GM19193 (cell line): ENCODE measurements at regions not wholly inside any gene's neighbourhood (a gene's known extent, or its start where the extent isn't known, plus 50 kb on each side); places are given as distances from the start of the nearest gene placed in this dataset.

Experiments
- POLR2A ChIP-seq: IDR thresholded peaks from 4 replicates; pipeline ENCODE4 v1.6.1; 2011; ENCODE audit not compliant: insufficient read depth, insufficient read length; ENCODE audit errors: extremely low read depth

DNA sequence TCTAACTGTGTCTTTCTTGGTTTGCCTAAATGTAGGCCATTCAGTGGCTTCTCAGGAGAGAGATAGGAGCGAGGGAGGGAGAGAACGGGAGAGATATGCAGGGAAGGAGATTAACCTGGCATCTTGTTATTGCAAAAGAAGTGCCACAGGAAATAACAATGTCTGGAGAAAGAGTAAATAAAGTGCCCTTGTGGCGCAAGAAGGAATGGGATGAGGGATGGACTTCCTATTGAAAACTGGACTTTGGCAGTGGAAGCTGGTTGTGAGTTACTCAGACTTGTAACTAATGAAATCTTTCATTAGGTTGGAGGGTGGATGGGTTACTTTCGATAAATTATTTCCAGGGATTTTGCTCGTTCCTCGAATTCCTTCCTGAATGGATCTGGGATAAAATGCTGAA is 136.1 kb downstream of the LACC1 start:
- TF ChIP-seq POLR2A = no peak

DNA sequence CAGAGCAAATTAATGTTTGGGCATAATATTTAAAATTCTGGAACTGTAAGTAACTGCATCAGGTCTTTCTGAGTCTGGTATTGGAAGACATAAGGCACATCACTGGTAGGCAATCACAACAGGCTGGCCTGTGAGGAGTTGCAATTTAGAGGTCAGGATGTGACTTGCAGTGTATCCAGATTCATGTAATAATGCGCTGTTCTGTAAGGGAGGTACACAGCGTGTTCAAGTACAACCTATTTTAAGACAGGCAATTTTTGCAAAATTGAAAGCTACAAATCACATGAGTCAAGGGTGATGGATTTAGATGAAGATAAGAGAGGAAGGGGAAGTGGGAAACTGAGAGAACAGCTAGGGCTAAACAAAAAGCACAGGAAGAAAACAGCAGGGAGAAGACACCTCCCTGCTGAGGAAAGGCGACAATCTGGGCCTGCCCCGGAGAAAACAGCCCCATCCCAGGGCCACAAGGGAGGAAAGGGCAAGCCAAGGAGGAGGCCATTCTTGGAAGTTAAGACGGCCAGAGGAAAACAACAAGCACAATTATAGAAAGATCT is 138.1 kb downstream of the LACC1 start:
- no peak for TF ChIP-seq POLR2A

DNA sequence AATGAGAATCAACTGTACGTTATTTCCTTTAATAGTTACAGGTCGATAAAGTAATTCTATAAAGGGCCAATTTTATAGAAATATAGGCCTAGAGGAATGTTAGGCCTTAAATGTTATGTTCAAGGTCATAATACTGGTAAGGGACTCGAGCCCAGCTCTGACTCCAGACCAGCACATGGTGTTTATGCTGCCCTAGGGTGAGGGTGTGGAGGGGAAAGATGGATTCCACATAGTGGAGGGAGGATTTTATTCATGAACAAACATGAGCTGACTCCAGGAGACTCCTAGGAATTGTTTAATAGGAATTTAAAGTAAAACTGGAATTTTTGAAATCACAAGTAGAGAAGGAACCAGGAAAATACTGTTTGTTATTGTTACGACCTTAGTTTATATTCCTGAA is 139.9 kb downstream of the LACC1 start:
- TF ChIP-seq POLR2A = no peak

DNA sequence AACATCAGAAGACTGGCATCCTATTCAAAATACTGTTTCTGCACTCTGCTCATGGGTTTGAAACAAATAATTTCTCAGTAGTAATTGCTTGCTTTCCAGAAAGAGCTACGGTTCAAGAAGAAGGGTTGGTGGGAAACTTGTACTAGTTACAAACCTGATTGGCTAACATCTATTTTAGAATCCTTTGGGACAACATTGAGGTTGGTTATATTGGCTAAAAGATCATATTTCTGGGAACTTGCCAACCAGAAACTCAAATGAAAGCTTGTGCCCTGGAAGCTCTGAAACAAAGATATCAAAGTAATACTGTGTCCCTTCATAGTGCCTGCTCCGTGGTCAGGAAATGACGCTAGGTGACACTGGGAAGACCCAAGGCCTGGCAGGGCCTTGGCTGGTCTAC is 141.7 kb downstream of the LACC1 start:
- no peak for TF ChIP-seq POLR2A

DNA sequence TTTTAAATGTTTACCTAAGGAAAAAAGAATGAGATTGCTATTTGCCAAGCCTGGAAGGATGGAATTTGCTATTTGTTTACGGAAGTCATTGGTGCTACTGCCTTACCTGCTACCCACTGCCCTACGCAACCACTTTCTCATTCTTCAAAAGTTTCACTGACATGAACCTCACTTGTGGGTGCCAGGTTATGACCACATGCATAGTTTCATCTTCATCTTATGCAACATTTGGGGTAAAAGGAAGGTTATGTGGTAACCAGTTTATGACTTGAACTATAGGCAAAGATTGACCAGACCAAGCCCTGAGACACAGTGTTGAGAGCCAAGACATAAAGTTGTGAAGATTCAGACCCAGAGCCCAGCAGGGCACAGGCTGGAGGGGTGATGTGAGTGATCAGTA is 142.5 kb downstream of the LACC1 start:
- TF ChIP-seq POLR2A = no peak

DNA sequence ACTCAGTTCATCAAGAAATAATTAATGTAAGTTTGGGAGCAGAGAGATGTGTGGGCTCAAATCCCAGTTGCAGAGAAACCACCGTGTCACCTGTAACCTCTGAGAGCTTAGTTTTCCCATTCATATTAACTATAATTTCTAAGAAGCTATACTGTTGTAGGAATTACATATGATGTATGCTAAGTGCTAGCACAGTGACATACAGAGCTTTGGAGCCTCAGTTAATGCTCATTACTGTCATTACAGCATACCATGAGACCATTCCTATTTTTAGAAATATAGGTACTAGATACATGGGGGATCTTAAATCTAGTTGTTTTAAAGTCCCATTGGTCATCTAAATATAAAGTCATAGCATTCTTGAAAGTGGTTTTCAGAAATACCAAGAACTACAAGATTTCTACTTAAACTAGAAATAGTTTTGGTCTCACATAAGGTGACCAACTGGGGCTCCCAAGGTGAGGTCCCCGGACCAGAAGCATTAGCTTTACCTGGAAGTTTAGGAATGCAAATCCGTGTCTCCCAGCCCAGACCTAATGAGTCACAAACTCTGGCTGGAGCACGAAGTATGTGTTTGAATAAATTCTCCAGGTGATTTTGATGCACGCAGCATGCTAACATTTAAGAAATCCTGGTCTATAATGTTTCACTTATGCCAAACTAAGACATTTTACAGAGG is 144.6 kb downstream of the LACC1 start:
- no peak for TF ChIP-seq POLR2A

DNA sequence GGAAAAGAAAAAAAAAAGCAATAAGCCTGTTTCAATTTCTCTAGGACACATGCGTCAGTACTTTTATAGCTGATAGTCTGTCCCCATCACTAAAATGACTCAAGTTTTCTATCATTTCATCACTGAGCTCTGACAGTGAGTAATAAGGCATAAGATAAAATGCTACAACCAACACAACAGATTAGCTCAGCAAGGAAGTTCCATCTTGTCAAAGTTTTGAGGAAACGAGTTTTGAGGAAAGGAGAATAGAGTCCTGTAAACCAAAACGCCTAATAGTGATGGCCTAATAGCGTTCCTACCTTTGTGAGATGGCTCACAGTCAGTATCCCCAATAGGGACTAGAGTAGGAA is 145.1 kb downstream of the LACC1 start:
- TF ChIP-seq POLR2A = no peak

DNA sequence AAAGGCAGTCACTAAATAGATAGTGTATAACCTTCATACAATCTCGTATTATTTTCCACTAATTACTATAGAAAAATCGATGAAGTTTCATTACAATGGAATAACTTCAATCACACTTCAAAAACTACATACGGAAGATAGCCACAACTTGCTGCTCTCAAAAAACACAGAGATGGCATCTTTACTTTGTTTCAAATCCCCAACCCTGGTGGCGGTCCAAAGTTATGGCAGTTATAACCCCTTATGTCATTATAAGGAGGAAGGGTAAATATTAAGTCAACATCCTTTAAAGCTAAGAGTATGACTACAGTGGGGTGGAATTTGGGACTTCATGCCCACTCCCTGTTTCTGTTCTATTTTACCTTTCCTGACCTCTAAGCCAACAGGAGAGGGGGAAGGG is 146.5 kb downstream of the LACC1 start:
- TF ChIP-seq POLR2A = no peak

DNA sequence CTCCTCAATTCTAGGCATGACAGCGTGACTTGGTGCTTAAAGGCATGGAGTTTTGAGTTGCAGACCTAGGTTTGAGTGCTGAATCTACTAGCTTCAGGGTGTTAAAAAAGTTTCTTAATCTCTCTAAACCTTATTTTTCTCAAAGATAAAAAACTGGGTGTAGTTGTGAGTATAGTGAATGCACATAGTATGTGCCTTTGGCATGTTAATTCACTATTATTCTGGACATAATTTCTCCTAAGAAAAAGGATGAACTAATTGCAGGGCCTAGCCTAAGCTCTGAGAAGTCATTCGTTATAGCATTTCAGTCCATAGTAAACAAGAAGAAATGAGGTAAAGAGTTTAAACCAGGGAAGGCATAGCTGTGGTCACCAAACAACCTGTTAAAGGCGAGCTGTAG is 149.0 kb downstream of the LACC1 start:
- TF ChIP-seq POLR2A = no peak

DNA sequence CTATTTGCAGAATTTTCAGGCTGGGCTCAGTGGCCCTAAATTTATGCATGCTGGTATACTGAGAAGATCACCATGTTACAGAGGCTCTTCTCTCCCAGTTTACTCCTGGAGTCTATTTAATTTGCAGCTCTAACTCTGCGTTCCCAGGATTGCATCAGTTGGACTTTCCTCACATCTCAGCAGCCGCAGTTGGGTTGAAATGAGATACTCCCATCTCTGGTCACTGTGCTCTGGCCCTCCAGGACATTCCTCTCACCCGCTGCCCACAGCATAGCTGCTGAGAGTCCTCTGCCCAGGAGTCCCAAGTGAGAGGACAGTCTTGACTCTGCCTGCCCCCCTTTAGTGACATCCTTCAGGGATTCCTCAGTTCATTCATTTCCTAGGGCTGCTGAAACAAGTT is 150.9 kb downstream of the LACC1 start:
- TF ChIP-seq POLR2A = no peak

GRCh38 chr13:44031555-44031954 is 151.9 kb downstream of the LACC1 start:
- TF ChIP-seq POLR2A = no peak

GRCh38 chr13:44032802-44033201 is 153.1 kb downstream of the LACC1 start:
- TF ChIP-seq POLR2A = no peak

DNA sequence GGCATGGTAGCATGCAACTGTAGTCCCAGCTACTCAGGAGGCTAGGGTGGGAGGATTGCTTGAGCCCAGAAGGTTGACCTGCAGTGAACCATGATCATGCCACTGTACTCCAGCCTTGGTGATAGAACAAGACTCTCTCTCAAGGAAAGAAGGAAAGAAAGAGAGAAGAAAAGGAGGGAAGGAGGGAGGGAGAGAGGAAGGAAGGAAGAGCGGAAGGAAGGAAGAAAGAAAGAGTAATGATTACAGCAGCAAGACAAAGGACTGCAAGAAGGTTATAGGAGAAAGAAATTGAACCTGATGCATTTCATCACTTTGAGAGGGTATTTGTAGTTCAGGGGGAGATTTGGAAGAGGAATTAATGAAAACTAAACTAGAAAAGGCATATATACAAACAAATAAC is 155.7 kb downstream of the LACC1 start:
- no peak for TF ChIP-seq POLR2A

DNA sequence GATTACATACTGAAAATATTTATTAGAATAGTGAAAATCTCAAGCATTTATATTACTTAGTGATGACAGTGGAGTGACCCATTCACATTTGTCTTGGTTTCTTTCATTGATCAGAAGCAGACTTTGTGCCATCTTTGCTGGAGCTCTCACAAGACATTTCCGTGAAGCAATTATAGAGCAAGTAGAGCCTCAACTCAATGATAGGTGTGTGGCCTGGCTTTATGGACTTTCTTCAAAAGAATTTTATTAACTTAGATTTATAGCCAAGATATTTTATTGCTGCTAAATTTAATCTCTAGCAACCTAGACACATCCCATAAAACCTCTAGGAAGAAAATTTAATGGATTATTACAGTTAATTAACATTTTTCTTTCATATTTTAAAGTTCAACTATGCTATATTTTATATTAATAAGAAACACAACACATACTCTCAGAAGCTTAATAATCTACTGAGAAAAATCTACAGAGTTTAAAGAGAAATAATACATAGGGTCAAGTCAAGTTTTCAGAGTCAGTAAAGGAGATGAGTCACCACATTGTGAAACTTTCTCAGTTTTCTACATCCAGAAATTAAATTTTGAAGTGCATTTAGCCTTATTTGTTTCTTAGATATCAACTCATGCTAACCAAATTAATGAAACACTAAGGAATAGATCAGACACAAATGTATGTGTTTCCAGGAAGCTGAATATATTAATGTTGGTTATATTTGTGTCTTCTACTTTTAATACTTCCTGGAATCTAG is 160.5 kb downstream of the LACC1 start:
- TF ChIP-seq POLR2A = no peak

GRCh38 chr13:44040818-44041100 is 161.1 kb downstream of the LACC1 start:
- no peak for TF ChIP-seq POLR2A

DNA sequence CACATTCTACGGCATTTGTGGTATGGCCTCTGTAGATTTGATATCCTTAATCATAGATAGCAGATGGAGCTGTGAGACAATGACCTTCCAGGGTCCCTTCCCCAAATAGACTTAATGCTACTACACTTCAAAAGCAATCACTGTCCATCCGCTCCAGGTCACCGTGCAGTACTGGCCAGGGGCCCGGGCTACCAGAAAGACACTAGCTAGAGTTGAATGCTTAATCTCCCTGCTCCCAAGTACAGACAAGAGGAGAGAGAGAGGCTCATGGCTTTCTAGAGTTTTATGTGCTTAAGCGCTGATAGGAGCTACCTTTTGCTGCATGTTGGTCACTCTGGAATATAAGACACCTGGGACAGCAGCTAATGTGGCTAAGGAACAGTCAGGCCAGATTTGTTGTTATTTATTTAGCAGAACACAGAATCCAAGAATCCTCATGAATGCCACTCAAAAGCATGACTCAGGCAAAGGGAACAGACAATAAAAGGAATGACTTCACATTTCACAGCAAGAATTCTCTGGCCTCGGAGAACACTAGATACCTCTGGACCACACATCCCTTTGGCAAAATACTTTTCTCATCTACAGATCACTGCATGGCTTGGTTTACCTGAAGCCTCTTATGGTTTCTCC is 165.0 kb downstream of the LACC1 start:
- TF ChIP-seq POLR2A = no peak
